Endometrium (tissue), 2 donors: ENCODE measurements at regions not wholly inside any gene's neighbourhood (a gene's known extent, or its start where the extent isn't known, plus 50 kb on each side); places are given as distances from the start of the nearest gene placed in this dataset.

Source experiments
- FAIRE-seq: peaks from 2 replicates; lab custom pipeline; 2012; peaks lifted over from hg19 to GRCh38; lab: Jason Lieb, UNC
- donor health status: control.
- donor health status: control.

DNA sequence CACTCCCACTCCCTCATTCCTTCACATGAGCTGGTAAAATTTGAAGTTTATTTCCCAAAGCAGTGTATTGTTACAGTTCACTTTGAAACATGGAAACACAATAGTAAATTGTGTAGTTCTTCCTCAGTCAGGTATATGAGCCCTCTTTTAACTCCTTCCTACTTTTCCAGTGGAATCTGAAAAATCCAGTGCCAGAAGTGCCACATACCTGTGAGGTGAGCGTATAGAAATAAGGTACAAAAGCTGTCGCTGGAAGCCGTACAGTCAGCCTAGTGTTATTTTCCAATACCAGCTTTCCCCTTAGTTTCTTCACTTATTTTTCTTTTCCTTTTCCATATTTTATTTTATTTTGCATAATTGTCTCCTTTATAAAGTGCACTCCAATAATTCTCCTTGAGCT, 81.7 kb upstream of the CADM2 start:
- no peak for FAIRE-seq

DNA sequence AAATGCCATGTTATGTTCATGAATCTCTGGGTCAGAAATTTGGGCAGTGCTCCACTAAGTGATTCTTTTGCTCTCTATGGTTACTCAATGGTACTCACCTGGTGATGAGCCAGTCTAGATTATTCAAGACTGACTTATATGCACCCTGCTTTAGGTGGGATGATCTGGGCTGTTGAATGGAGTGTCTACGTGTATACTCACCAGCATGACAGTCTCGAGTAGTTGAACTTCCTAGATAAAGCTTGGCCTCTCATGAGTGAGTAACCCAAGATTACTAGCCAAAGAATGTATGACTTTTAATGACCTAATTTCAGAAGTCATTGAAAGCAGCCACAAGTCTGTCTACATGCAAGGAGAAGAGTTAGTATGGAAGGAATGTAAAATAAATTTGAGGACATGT, 77.5 kb upstream of the CADM2 start:
- no peak for FAIRE-seq

DNA sequence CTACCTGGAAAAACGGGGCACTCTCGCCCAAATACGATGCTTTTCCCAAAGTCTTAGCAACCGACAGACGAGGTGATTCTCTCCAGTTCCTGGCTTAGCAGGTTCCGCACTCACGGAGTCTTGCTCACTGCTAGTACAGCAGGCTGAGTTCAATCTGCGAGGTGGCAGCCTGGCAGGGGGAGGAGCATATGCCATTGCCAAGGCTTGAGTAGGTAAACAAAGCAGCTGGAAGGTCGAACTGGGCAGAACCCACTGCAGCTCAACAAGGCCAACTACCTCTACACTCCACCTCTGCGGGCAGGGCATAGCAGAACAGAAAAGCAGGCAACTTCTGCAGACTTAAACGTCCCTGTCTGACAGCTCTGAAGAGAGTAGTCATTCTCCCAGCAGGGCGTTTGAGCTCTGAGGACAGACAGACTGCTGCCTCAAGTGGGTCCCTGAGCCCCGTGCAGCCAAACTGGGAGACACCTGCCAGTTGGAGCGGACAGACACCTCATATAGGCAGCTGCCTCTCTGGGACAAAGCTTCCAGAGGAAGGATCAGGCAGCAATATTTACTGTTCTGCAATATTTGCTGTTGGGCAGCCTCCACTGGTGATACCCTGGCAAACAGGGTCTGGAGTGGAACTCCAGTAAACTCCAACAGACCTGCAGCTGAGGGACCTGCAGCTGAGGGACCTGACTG, 73.4 kb upstream of the CADM2 start:
- FAIRE-seq = no peak

DNA sequence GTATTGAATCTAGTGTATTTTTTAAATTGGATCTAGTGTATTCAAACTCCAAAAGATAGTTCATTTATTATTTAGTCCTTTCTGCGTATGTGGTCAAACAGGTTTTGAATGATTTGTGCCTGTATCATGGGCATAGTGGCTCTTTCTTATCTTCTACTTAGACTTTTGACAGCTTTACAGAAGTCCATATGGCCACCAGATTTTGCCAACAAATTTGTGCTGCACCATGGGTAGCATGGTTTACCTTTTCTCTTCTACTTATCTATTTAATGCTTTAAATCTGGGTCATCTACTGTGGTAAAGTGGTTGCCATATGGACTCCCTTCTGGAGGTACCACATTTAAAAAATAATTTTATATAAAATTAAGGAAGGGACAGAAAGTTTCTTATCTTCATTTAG, 66.9 kb upstream of the CADM2 start:
- no peak for FAIRE-seq

DNA sequence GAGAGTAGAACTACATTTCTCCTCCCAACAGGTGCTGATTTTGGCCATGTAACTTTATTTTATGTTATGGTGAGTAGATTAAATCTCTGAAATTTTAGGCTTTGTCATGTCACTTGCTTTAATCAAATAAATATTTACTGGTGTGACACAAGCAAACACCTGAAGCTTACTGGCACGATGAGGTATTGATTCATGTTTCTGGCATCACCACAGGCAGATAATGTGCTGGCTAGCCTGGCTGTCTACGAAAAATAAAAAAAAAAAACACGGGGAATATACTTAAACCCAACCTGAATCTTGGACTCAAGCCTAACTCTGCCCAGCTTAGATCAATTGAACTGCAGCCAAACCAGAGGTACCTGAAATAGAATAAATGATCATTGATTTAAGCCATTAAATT, 65.6 kb upstream of the CADM2 start:
- FAIRE-seq = no peak

DNA sequence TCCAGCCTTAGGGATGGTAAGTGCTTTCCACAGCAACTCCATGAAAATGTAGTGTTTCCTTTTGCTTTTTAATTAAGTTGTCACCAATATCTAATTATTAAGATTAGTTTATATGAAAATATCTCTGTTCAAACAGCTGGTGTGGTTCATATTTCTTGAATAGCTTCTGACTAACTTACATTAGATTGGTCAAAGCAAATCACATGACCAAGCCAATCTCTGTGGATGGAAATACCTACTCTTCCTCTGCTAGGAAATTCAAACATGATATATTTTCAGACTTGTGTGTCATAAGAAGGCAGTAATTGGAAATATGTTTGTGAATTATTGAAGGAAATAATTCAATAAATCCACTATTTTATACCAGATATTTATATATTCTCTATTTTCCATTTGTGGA, 54.6 kb upstream of the CADM2 start:
- no peak for FAIRE-seq

DNA sequence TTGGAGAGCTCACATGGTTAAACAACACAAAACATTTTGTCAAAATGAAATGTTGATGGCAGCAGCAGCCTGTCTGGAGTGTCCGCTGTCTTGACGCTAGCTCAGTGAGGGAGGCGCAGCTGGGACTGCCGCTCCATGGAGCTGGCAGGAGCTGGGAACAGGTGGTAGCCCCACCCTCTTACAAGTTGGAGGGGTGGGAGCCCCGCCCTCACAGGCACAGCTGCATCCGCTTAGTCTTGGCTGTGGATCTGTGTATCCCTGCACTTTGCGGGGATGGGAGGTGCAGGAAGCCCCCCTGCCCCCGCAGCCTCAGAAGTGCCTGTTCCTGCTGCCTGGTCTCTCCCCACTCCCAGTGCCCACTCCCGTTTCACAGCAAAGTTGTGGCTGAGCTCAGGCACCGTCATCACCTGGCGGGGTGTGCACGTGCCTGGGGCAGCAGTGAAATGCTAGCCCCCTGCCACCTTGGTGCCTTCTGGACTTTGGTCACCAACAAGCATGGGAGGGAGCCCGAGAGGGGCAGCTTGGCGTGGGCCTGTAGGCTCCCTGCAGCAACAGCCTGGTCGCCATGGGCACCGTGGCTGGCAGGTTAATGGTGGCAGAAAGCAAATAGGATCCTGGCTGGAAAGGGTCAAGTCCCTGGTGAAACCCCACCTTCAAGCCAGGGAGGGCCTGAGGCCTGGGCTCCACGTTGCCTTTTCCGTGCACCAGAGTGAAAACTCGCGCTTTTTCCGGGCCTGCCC, 53.8 kb upstream of the CADM2 start:
- no peak for FAIRE-seq

DNA sequence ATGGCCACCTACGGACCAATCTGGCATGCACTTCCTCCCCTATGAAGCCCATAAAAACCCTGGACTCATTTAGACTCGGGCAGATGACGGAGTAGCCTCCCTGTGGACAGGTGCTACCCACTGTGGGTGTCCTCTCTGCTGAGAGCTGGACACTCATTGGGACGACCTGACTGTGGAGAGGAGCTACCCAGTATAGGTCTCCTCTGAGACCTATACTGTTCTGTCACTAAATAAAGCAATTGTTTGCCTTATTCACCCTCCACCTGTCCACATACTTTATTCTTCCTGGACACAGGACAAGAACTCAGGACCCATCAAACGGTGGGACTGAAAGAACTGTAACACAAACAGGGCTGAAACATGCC, 53.3 kb upstream of the CADM2 start:
- no peak for FAIRE-seq

DNA sequence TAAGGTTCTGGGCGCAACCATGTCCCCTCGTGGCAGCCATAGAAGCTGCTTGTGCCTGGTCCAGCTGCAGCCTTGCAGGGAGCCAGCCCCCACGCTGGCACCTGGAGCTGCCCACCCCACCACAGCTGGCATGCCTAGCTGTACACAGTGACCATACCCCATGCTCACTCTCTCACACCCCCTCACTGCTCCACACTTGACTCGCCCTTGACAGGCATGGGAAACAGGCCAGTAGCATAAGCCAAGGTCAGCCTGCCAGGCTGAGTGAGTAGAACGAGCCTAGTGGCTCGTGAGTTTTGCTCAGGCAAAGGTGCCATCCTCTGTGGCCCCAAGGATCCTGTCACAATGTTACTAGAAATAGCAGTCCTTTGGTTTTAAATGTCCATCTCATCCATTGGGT, 52.7 kb upstream of the CADM2 start:
- FAIRE-seq = no peak
